Embryonic facial prominence (tissue), 1 donor: ENCODE measurements at regions not wholly inside any gene's neighbourhood (a gene's known extent, or its start where the extent isn't known, plus 50 kb on each side); places are given as distances from the start of the nearest gene placed in this dataset.

Source experiments
- DNase-seq: peaks from one replicate; pipeline ENCODE4 v3.0.0-alpha.2; 2016; ENCODE audit errors: extremely low spot score

DNA sequence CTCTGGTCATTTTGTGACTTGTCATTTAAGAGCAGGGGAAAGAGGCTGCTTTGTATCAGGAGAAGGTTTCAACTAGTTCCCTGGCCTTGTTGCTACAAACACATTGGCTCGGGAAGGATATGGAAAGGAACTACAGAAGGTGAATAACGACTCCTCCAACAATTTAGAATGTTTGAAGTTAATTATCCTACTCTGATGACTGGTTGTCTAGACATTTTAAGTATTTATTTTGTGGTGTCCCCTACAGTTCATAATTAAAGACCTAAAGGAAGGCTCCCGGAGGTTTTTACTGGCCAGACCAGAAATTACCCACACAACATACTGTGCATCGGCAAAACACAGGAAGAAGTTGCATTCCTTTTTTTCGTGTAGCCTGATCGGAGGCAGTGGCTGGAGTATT, 515.8 kb upstream of the SALL1 start:
- no peak for DNase-seq

DNA sequence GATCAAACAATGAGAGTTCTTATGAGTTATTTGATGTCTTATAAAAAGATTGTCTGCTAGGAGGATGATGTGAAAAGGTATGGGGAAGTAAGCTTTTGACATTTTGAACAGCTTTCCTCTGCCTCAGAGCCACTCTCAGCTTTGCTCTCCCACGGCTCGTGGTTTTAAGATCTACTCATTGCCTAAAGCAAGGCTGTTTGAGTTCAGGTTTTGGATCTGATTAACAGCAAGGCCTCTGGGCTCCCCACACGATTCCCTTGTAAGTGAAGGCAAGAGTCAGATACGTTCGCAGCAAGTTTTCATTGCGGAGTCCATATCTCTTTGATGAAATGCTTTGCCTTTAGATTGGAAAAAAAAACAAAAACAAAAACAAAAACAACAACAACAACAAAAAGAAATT, 515.0 kb upstream of the SALL1 start:
- DNase-seq, result no peak

DNA sequence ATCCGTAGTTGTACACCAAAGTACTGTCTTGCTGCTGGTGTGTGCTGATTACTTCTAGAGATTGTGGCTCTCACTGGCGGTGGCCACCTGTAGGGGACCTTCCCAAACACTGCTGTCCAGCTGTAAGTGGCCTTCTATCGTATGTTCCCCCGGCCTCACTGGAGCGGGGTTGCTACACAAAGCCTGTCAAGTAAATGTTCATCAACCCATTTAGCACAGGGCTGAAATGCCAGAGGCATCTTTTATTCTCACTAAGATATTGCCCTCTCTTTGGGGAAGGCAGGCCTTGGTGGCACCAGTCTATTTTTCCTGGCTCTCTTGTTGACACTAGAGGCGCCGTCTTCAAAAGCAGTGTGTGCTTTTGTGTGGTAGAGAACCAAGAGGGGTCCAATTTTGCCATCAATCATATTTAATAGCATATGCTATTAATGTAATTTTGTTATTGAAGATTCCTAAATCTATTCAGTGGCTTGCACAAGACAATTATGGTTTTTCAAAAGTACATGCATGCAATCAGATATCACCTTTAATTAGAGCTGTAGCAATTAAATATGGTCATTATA, 514.4 kb upstream of the SALL1 start:
- no peak for DNase-seq

DNA sequence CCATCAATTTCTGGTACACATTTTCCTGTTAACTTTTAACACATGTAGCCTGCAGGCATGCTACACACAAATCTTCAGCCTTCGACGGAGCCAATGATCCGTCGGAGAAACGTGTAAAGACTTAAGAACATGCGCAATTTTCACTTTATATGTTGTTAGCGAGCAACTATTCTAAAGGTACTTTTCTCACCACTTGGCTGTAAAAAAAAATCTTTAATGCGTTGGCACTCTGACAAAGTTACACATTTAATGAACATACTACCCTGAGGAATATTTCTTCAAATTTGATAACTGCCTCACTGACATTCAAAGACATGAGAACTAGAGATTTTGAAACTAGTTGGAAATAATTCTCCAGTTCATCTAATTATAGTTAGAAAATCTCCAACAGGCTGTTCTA, 507.5 kb upstream of the SALL1 start:
- no peak for DNase-seq

GRCh38 chr16:51657848-51658247, 506.8 kb upstream of the SALL1 start:
- DNase-seq, result no peak

DNA sequence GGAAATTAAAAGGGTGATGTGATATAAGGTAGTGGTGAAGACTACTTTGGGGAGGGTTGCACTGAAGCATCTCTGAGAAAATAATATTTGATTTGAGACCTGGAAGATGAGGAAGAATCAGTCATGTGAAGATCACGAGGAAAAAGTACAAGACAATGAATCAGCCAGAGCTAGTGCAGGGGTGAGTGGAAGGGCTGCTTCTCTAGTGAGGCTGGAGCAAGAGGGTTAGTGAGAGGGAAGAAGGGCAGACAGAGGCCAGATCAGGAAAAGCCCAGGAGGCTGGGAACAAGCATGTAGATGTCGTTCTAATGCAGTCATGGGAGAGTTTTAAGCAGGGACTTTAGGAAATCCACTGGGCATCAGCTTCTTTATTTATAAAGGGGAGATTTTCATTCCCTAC, 504.2 kb upstream of the SALL1 start:
- DNase-seq, result no peak

DNA sequence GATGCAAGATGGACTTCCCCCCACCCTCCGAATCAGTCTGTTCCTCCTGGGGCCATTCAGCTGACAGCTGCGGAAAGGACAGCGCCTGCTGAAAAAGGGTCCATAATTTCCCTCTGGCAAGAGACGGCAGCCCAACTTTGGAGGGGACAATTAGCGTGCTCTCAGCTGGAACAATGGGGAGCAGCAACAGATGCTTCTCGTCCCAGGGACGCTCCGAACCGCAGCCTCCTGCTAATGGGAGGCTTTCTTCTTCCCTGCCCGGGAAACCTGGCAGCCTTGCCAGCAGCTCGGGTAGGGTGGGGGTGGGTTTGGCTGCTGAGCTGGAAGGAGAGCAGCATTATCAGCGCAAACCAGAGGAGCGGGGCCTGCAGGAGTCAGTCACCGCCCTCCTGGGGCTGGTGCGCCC, 500.0 kb upstream of the SALL1 start:
- DNase-seq, result no peak

- no peak for DNase-seq
These were observed 498.6 kb upstream of the SALL1 start for GRCh38 chr16:51649631-51650030.

- no peak for DNase-seq
These were observed 497.5 kb upstream of the SALL1 start for GRCh38 chr16:51648526-51648925.

DNA sequence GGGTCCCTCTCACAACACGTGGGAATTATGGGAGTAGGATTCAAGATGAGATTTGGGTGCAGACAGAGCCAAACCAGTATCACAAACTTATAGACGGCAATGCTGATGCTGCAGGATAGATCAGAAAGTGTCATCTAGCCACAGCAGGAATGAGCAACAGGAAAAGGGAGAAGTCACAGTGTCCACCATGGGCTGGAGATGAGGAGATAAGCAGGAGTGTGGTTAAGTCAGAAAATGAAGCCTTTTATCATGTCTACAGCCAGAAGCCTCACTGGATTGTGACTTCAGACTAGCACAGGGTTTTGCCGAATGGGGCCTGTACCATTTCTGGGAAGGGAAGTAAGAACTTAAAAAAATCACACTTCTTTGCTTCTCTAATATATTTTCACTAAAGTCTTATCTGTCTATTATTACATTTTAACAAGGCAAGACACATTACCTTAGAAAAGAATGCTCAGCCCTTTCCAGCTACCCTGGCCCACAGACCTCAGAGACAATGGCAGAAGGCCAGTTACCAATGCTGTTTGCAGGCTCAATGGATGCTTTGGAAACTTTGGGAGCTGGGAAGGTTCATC, 490.2 kb upstream of the SALL1 start:
- DNase-seq, result no peak

DNA sequence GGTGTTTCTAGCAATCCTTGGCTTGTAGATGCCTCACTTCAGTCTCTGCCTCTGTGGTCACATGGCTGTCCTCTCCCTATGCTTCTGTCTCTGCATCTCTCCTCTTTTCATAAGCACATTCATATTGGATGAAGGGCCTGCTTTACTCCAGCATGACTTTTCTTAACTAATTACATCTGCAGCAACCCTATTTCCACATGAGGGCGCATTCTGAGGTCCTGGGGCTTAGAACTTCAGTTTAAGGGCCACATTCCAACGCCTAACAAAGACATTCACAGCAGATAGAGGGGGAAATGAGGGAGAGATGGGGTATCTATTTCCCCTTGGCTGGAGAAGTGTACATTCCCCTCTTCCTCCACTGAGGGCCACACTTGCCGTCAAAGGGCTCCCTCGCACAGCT, 489.1 kb upstream of the SALL1 start:
- DNase-seq, result no peak

DNA sequence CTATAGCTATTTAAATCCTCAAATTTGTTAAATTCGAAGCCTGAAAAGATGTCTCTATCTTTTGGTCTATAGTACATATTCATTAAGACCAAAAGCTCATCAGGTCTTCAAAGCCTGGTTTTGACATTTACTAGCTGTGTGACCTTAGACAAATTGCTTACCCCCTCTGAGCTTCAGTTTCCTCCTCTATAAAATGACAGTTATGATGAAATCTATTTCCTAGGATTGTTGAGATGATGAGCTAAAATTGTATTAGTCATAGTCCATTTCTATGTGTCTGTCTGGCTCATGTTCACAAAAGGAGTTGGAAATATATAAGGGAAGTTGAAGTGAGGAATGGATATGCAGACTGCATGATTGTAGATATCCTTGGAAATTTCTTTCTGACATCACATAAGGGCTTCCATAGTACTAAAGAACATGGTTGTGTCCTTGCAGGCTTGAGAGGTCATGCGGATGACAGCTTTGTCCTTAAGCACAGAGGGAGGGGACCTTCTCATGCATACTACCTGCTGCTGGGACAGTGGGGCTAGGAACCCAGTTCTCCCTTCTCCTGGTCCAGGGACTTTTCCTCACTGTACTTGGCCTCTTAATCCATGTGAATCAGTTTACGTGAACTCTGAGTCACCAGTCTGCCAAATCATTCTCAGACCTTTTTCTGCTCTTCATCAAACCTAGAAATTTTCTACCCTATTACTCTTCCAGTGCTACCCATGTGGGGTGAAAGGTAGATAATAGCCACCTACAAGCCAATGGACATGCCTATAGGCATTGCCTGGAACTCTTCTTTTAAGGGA, 487.5 kb upstream of the SALL1 start:
- DNase-seq, result no peak

DNA sequence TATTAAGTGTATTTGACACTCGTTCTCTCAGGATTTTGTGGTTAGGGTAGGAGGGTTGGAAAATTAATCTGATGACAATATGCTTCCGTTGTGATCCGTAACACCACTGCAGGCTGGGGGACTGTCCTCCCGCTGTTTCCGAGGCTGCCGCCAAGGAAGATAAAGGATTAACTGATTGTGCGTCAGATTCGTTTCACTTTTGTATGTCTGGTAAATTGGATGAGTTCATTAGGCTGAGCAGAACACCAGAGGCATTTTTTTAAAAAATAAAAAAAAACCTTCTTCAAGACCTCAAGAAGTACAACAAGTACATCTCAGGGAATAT, 486.7 kb upstream of the SALL1 start:
- DNase-seq, result no peak

DNA sequence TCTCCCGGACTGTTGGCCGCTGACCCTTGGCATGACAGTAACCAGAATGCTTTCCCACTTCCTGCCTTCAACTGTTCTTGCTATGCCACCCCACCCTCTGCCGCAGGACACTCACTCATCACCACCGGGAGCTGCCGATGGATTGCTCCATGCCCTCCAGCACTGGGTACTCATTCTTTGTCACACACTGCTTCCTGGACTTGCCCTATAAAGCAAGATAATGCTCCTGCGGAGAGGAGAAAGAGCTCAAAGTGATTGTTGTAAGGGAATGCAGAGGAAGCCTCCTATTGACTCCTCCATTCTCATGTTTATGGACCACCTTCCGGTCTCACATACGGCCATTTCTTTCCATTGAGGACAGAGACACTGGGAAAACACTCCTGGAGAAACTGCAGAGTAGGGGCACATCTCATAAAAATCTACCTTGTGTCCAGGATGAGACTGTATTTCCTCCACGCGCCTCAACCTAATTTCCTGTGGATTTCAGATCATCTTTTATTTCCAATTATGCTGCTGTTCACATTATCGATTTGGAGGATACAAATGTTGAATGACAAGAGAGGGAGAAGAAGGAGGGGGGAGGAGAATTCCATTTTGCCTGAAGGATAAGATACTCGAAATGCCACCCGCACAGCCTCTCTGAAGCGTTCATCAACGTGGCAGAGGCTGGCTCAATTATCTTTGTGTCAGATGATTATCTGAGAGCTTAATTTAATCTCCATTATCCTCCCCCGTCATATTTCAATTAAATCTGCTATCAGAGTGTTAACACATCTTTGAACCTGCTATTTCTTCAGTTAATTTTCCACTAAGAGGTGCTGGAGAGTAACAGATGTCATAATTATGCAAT, 486.1 kb upstream of the SALL1 start:
- DNase-seq, result no peak

GRCh38 chr16:51635181-51635580, 484.1 kb upstream of the SALL1 start:
- no peak for DNase-seq

DNA sequence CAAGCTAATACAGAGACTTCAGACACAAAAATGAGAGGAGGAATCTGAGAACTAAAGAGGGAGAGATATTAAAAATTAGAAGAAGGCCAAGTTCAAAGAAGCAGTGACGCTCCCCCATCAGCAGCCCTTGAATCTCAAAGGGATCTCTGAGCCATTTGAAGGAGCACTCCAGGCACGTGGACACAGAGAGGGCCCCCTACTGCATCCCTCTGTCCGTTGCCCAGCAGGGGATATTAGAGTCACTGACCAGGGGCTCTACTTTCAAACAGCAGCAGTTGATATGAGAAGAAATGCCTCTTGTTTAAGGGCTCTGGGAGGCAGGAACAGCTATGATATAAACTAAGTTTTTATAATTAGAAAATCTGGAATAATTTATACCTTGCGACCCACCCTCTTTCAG, 479.0 kb upstream of the SALL1 start:
- DNase-seq, result no peak

DNA sequence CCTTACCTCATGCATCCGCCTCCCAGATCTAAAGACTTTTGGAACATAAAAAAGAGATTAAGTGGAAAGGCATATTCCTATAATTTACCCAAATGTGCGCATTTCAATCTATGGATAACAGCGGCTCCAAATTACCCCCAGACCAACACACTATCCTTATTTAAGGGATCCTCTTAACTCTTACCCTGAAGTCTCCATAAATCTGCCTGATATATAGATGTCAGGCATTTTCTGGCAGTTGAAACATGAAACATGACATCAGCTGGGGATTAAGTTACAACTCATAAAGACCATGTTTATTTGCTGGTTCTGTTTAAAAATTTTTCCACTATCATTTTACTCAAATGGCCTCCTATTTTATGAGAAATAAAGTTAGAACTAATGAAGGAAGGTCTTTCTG, 478.5 kb upstream of the SALL1 start:
- DNase-seq, result no peak

DNA sequence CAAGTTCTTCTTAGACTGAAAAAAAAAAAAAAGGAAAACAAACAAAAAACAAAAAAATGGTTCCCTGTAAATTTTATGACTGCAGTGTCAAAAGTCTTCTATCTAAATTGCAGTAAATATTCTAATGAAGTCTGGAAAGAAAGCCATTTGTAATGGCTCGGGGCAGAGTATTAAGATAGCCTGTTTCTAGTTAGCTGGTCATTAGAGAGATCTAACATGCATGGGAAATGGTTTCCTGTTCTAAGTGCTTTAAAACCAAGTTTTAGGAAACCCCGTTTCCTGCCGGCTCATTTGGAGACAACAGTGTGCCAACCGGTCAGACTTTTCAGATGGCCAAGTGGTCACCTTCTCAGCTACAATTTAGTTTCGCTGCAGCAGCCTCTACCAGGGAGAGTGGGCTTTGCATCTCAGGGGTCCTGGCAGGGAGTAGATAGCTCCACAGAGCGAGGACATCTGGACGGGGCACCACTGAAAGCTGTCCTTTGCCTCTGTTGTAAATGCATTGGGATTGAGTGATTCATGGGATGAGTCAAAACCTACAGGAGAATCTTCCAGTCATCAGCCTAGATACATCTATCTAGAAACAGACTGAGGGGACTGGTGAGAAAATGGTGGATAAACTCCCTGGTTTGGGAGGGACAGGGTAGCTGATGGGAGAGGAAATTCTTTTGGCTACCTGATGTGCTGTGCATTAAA, 473.2 kb upstream of the SALL1 start:
- no peak for DNase-seq

GRCh38 chr16:51621610-51622009, 470.5 kb upstream of the SALL1 start:
- no peak for DNase-seq

- no peak for DNase-seq
These were observed 464.1 kb upstream of the SALL1 start for GRCh38 chr16:51615141-51615540.

GRCh38 chr16:51607201-51607651, 456.2 kb upstream of the SALL1 start:
- no peak for DNase-seq

- DNase-seq, result no peak
These were observed 445.2 kb upstream of the SALL1 start for GRCh38 chr16:51596247-51596646.
